ENCODE measurements at regions not wholly inside any gene's neighbourhood (a gene's known extent, or its start where the extent isn't known, plus 50 kb on each side); places are given as distances from the start of the nearest gene placed in this dataset.

- no peaks in the 10 kb centered on the region for H3K27me3 ChIP-seq
- H3K27ac ChIP-seq = no peak overlapping the region
- WGBS, 2 donors = 90 to 91% methylated on average over 1 of the region's 1 CpG
- no peaks in the 10 kb centered on the region for H3K4me1 ChIP-seq
- no peak for TF ChIP-seq POLR2A (IDR thresholded peaks at IDR 0.05)
- no peak overlapping the region for H3K4me3 ChIP-seq
- peaks cover 0 to 2% (median 0%) of the 10 kb centered on the region in 4 donors for H3K9me3 ChIP-seq
- H3K36me3 ChIP-seq = no peaks in the 10 kb centered on the region
- no peak for DNase-seq (ENCODE audit: low spot score in 2 of 2)
Measured at GRCh38 chr18:51879329-51879728, 460.7 kb upstream of the DCC start.

GRCh38 chr18:51881394-51881793 lies 458.6 kb upstream of the DCC start:
- Histone ChIP-seq H3K27me3 (no peaks in the 10 kb centered on the region), H3K4me3 (no peak overlapping the region), H3K4me1 (no peaks in the 10 kb centered on the region), H3K9me3 (no peaks in the 10 kb centered on the region), H3K36me3 (no peaks in the 10 kb centered on the region), H3K27ac (no peak overlapping the region)
- TF ChIP-seq POLR2A (IDR thresholded peaks at IDR 0.05) = no peak
- no peak for TF ChIP-seq EP300 (IDR thresholded peaks at IDR 0.05)
- TF ChIP-seq CTCF (IDR thresholded peaks at IDR 0.05) = no peak
- 88 to 91% methylated on average over 2 of the region's 2 CpGs for WGBS, 2 donors
- no peak for DNase-seq (ENCODE audit: low spot score in 2 of 2)

GRCh38 chr18:51884039-51884438 lies 456.0 kb upstream of the DCC start:
- no peak for TF ChIP-seq CTCF (IDR thresholded peaks at IDR 0.05)
- TF ChIP-seq EP300 (IDR thresholded peaks at IDR 0.05) = no peak
- no peak for TF ChIP-seq POLR2A (IDR thresholded peaks at IDR 0.05)
- Histone ChIP-seq H3K27ac (no peak overlapping the region), H3K9me3 (no peaks in the 10 kb centered on the region), H3K4me3 (no peak overlapping the region), H3K27me3 (no peaks in the 10 kb centered on the region), H3K36me3 (no peaks in the 10 kb centered on the region), H3K4me1 (no peaks in the 10 kb centered on the region)
- WGBS, 2 donors = 57 to 70% methylated on average over 4 of the region's 4 CpGs
- no peak for DNase-seq (ENCODE audit: low spot score in 2 of 2)

- Histone ChIP-seq H3K27ac (no peak overlapping the region), H3K4me1 (no peaks in the 10 kb centered on the region), H3K27me3 (no peaks in the 10 kb centered on the region), H3K36me3 (no peaks in the 10 kb centered on the region), H3K4me3 (no peak overlapping the region), H3K9me3 (no peaks in the 10 kb centered on the region)
- 49 to 65% methylated on average over 3 of the region's 3 CpGs for WGBS, 2 donors
- DNase-seq (ENCODE audit: low spot score in 2 of 2) = no peak
- TF ChIP-seq EP300 (IDR thresholded peaks at IDR 0.05) (no peak), POLR2A (IDR thresholded peaks at IDR 0.05) (no peak), CTCF (IDR thresholded peaks at IDR 0.05) (no peak)
Measured at GRCh38 chr18:51890762-51891161, 449.2 kb upstream of the DCC start.

- H3K27ac ChIP-seq = no peak overlapping the region
- H3K4me1 ChIP-seq = no peaks in the 10 kb centered on the region
- no peaks in the 10 kb centered on the region for H3K27me3 ChIP-seq
- 33 to 51% methylated on average over 1 of the region's 1 CpG for WGBS, 2 donors
- no peak overlapping the region for H3K4me3 ChIP-seq
- no peak for DNase-seq (ENCODE audit: low spot score in 2 of 2)
- H3K9me3 ChIP-seq = no peaks in the 10 kb centered on the region
- no peaks in the 10 kb centered on the region for H3K36me3 ChIP-seq
- TF ChIP-seq CTCF (IDR thresholded peaks at IDR 0.05) = no peak
- no peak for TF ChIP-seq POLR2A (IDR thresholded peaks at IDR 0.05)
- no peak for TF ChIP-seq EP300 (IDR thresholded peaks at IDR 0.05)
Measured at GRCh38 chr18:51891876-51892275, 448.1 kb upstream of the DCC start.

GRCh38 chr18:51897884-51898283 lies 442.1 kb upstream of the DCC start:
- Histone ChIP-seq H3K4me1 (no peaks in the 10 kb centered on the region), H3K36me3 (no peaks in the 10 kb centered on the region), H3K9me3 (peaks cover 0 to 5% (median 0%) of the 10 kb centered on the region in 4 donors), H3K4me3 (no peak overlapping the region), H3K27ac (no peak overlapping the region), H3K27me3 (no peaks in the 10 kb centered on the region)
- no peak for DNase-seq (ENCODE audit: low spot score in 2 of 2)
- WGBS, 2 donors = 85 to 88% methylated on average over 6 of the region's 6 CpGs
- TF ChIP-seq CTCF (IDR thresholded peaks at IDR 0.05) (no peak), POLR2A (IDR thresholded peaks at IDR 0.05) (no peak), EP300 (IDR thresholded peaks at IDR 0.05) (no peak)
